ENCODE measurements at regions not wholly inside any gene's neighbourhood (a gene's known extent, or its start where the extent isn't known, plus 50 kb on each side); places are given as distances from the start of the nearest gene placed in this dataset.

- H3K4me3 ChIP-seq (ENCODE audit: low read depth, low read length), result no peak overlapping the region
- H3K27me3 ChIP-seq (ENCODE audit: control insufficient read depth, insufficient read depth, low read length), result no peaks in the 10 kb centered on the region
- DNase-seq (ENCODE audit: low read depth), result no peak
- no peaks in the 10 kb centered on the region for H3K36me3 ChIP-seq (ENCODE audit: control insufficient read depth, insufficient read depth, low read length)
- TF ChIP-seq CTCF (IDR thresholded peaks at IDR 0.05; ENCODE audit: insufficient read depth, low read length, poor library complexity, severe bottlenecking), result no peak
Observed at GRCh38 chr9:19701274-19701673, 87.6 kb downstream of the SLC24A2 start.

GRCh38 chr9:19700699-19701098, 88.1 kb downstream of the SLC24A2 start:
- Histone ChIP-seq H3K27me3 (ENCODE audit: control insufficient read depth, insufficient read depth, low read length) (no peaks in the 10 kb centered on the region), H3K36me3 (ENCODE audit: control insufficient read depth, insufficient read depth, low read length) (no peaks in the 10 kb centered on the region), H3K4me3 (ENCODE audit: low read depth, low read length) (no peak overlapping the region)
- TF ChIP-seq CTCF (IDR thresholded peaks at IDR 0.05; ENCODE audit: insufficient read depth, low read length, poor library complexity, severe bottlenecking), result no peak
- DNase-seq (ENCODE audit: low read depth), result no peak

- no peaks in the 10 kb centered on the region for H3K27me3 ChIP-seq (ENCODE audit: control insufficient read depth, insufficient read depth, low read length)
- TF ChIP-seq CTCF (IDR thresholded peaks at IDR 0.05; ENCODE audit: insufficient read depth, low read length, poor library complexity, severe bottlenecking), result no peak
- H3K4me3 ChIP-seq (ENCODE audit: low read depth, low read length), result no peak overlapping the region
- DNase-seq (ENCODE audit: low read depth), result no peak
- no peaks in the 10 kb centered on the region for H3K36me3 ChIP-seq (ENCODE audit: control insufficient read depth, insufficient read depth, low read length)
Observed at GRCh38 chr9:19699756-19700155, 89.1 kb downstream of the SLC24A2 start.

- Histone ChIP-seq H3K27me3 (ENCODE audit: control insufficient read depth, insufficient read depth, low read length) (no peaks in the 10 kb centered on the region), H3K36me3 (ENCODE audit: control insufficient read depth, insufficient read depth, low read length) (no peaks in the 10 kb centered on the region), H3K4me3 (ENCODE audit: low read depth, low read length) (no peak overlapping the region)
- TF ChIP-seq CTCF (IDR thresholded peaks at IDR 0.05; ENCODE audit: insufficient read depth, low read length, poor library complexity, severe bottlenecking), result no peak
- DNase-seq (ENCODE audit: low read depth), result no peak
Observed at GRCh38 chr9:19698960-19699359, 89.9 kb downstream of the SLC24A2 start.

- no peaks in the 10 kb centered on the region for H3K36me3 ChIP-seq (ENCODE audit: control insufficient read depth, insufficient read depth, low read length)
- no peak for DNase-seq (ENCODE audit: low read depth)
- H3K4me3 ChIP-seq (ENCODE audit: low read depth, low read length), result no peak overlapping the region
- no peak for TF ChIP-seq CTCF (IDR thresholded peaks at IDR 0.05; ENCODE audit: insufficient read depth, low read length, poor library complexity, severe bottlenecking)
- no peaks in the 10 kb centered on the region for H3K27me3 ChIP-seq (ENCODE audit: control insufficient read depth, insufficient read depth, low read length)
Observed at GRCh38 chr9:19694601-19695000, 94.2 kb downstream of the SLC24A2 start.

- Histone ChIP-seq H3K36me3 (ENCODE audit: control insufficient read depth, insufficient read depth, low read length) (no peaks in the 10 kb centered on the region), H3K4me3 (ENCODE audit: low read depth, low read length) (no peak overlapping the region), H3K27me3 (ENCODE audit: control insufficient read depth, insufficient read depth, low read length) (no peaks in the 10 kb centered on the region)
- no peak for TF ChIP-seq CTCF (IDR thresholded peaks at IDR 0.05; ENCODE audit: insufficient read depth, low read length, poor library complexity, severe bottlenecking)
- DNase-seq (ENCODE audit: low read depth), result no peak
Observed at GRCh38 chr9:19690128-19690527, 98.7 kb downstream of the SLC24A2 start.
